Stimulated activated CD8-positive, alpha-beta memory T cell treated with anti-CD3 and anti-CD28 coated beads, Interleukin-2, amount 100 ng/mL, for 48 hours (primary cell): ENCODE measurements at regions not wholly inside any gene's neighbourhood (a gene's known extent, or its start where the extent isn't known, plus 50 kb on each side); places are given as distances from the start of the nearest gene placed in this dataset.

ENCODE experiments used
- DNase-seq, 2 donors: peaks; one replicate each; pipeline ENCODE4 v3.0.0-alpha.2; 2020; ENCODE audit warnings: low read depth in 2 of 2

DNA sequence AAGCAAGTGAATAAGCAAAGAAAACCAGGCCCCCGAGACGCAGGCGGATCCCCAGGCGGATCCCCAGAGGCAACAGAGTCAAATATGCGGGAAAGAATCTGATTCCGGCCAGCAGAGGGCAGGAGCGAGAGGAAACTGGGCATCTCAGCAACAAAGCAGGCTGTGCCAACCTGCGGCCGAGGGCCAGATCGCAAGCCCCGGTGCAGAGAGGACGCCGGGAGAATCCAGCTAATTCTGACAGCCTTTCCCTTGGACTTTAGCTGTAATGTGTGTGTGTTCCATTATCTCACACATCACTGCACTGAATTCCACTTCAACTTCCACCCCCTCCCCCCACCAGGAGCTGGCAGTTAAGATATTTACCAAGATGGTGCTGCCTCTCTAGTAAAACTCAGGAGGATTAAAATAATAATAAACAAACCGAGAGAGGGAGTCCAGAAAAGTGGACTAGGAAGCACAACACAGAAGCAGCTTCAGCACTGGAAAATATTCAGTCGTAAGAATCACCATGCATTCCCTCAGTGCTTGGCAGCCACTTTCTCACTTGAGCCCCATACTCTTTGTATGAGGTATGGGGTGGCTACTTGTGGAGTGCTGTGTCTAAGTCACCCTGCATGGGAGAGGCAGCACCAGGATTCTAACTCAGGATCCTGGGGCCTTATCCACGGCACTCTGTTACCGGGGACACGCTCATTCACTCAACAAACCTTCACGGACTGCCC lies 66.2 kb upstream of the SNX9 start:
- peak; percentile 62 to 69 for DNase-seq

DNA sequence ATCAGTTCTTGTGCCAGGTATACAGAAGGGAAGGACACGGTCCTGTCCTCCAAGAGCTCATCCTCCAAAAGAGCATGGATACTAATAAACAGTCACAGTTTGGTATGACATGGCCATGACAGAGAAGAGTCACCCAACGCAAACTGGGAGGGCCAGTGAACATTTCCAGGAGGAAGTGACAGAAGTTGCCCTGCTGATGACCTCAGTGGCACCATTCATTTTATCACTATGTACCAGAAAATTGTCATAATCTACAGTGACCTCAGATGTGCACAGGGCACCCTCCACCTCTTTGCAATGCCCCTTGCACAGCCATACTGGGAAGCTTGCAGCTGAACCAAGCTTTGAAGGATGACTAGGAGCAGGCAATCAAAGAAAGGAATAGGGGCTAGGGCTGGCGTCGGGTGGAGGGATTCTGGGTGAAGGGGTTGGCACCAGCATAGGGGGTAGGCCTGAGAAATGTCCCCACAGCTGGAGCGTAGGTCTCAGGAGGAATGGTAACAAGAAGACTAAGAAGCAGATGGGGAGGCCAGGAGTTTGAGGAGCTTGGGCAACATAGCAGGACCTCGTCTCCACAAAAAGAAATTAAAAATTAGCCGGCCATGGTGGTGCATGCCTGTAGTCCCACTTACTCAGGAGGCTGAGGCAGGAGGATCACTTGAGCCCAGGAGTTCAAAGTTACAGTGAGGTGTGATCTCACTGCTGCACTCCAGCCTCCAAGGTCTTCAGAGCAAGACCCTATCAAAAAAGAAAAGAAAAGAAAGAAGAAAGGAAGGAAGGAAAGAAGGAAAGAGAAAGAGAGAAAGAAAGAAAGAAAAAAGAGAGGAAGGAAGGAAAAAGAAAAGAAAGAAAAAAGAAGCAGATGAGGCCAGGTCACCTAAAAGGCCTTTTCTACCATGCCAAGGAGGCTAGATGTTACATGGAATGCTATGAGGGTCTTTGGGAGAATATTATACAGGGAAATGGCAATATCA lies 65.3 kb upstream of the SNX9 start:
- DNase-seq: no peak

DNA sequence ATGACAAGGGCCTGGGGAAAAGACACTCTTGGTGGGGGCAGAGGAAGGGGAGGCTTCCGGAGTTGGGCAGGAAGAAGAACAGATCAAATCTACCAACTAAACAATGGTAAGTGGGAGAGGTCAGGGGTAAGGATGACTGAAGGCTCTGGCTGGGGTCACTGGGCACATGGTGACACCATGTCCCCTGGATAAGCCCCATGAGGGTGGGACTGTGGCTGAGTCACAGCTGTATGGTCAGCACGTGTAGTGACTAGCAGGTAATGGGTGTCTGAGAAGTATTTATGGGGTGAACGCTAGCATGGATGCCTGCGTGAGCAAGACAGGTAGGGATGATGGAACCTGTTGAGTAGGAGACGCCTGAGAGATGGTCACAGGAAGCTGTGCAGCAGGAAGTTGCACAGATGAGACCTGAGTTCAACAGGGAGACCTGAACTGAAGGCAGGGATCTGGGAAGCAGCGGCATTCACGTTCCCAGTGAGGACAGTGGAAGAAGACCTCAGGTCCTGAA lies 64.5 kb upstream of the SNX9 start:
- DNase-seq: no peak

DNA sequence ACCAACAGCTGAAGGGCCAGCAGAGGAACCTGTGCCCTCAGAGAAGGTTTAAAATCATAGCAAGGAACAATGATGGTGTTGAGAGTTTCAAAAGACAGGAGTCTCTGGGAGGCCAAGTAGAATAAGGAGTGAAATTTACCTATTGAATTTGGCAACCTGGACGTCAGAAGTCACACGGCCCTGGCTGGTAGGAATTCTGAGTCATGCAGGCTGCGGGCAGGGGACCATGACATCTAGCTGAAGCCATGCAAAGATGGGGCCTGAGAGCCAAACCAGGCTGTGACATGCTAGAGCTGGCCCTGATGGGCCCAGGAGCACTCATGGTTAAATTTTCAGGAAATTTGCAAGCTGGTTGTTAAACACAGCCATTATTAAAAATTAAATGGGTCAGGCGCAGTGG lies 64.0 kb upstream of the SNX9 start:
- no peak for DNase-seq

DNA sequence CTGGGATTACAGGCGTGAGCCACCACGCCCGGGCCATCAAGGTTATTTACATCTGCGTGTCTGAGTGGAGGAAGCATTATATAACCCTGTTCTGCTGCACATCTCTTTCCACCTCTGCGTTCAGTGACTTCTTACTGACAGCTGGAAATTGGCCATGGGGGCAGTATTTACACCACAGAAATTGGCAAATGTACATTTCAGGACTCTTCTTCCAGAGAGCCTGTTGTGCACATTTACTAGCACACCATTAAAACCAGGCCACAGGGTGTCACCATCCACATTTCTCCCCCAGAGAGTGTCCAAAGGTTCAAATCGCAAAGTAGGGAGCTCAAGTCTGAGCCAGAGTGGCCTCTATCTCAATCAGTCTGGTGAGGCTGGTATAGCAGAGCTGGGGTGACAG lies 62.9 kb upstream of the SNX9 start:
- DNase-seq: no peak

DNA sequence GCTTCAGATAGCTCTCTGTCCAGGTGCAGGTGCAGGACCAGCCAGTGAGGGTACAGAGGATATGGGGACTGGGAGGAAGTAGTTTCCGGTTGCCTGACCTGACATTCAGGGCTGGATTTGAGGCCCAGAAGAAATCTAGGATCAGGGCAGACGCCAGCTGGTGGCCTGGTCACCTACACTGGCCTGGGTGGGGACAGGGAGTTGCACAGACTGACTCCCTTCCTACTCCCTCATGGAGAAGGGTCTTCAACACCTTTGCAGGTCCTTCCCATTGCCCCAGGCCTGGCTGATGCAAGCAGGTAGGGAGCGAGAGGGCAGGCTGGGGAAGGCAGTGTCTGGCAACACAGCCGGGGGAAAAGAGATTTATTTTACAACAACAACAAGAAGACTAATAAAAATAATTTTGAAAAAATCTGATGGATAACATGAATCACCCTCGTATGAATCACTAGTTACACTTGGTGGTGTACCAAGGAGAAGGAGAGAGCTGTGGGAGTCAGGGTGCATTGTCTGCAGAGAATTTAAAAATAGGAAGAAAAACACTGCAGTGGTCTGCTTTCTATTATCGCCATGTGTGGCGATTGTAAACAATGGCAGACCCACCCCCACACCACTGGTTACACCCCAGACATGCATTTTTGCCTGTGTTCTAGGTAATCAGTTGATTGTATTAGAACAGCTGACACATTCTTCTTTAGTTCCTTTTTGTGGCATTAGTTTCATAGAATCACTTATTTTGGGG lies 62.3 kb upstream of the SNX9 start:
- no peak for DNase-seq

DNA sequence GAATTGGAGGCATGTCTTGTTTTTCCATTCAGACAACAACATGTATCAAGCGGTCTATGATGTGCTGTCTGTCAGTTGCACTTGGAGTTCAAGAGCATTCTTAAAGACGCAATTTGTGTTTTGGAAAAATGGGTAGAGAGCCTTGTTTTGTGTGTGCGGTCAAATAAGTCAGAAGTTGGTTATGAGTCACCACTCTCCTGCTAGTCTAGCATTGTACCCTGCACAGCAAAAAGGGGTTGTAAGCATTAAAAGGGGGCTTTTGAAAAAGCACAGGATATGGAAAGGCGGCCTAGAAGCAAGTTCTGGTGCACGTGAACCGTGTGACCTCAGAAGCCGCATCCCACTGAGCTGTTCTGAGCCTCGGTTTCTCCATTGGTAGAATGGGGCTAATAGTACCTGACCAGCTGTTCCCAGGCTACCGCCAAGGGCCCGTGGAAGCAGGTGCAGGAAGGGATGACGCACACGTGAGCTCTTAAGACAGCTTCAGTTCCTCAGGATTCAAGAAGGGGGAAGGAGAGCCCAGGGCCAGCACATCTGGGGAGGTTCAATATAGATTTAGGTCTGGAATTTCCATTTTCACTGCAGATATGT lies 61.6 kb upstream of the SNX9 start:
- no peak for DNase-seq

DNA sequence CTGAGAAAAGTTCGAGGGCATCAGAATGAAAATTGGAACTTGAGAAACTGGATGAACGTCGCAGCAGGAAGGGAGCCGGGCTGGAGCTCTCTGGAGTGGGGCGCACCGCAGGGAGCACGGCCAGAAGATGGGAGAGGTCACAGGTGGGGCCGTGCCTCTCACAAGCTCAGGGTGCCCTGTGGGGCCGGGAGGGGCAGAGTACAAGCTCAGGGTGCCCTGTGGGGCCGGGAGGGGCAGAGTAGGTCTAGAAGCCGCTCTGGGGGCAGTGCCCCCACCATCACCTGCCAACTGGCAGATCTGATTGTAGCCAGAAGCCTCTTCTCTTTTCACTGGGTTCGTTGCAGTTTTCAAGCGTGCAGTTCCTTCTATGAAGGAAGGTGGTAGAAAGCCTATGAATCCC lies 61.1 kb upstream of the SNX9 start:
- DNase-seq: no peak

DNA sequence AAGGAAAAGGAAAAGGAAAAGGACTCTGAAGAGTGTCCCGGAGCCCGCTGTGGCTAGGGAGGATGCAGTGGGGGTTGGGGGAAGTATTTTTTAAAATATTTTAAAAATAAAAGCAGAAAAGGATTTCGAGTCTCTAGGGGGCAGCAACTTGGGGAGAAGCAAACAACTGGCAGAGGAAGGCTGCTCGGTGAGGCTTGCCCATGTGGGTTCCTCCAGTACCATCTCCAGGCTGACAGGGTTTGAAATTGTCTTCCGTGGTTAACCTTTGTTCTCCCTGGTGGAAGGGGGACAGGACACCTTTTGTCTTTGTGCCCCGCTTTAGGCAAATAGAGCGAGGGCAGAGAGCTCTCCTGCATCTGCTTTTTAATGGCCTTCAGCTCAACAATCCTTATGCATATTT lies 60.4 kb upstream of the SNX9 start:
- no peak for DNase-seq

DNA sequence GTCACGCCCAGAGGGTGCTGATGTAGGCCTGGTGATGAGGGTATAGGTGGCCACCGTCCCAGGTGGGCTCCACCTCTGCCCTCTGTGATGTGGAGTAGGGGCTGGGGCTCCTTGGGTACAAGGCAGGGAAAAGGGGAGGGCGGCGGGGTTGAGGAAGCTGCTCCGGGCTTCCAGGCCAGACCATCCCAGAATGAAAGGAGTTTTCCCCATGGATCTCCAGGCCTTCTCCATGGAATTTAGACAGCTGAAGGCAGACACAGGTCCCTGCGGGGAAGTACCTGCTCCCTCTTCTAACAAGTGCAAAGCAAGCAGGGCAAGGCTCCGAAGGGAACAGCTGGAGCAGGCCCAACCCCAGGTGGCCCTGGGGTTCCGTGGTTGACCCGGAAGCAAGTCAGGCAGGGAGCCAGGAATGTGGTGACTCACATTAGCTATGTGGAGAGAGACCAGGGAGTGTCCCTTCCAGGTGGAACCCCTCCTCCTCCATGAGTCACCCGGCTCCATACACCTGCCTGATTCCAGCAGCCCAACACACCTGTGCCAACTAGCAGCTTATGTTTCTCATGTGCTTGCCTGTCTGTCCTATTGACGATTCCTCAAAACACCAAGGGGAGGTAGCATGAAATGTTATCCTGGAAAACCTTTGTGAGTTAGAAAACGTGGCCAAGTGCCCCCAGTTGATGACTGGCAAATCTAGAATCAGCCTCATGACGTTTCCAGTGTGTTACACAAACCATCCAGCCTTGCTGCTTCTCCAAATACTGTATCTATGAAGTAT lies 59.7 kb upstream of the SNX9 start:
- no peak for DNase-seq

DNA sequence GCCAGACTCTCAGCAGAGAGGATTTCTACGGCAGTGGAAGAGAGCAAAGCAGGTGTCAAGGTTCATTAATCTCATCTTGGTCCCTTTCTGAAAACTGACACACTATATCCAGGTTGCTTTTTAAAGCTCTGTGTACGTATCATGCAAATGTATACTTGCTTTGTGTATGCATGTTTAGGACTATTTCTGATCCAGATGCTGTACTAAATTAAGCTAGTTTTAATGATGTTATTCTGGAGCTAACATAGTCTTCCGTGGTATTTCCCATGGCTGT lies 59.2 kb upstream of the SNX9 start:
- no peak for DNase-seq

DNA sequence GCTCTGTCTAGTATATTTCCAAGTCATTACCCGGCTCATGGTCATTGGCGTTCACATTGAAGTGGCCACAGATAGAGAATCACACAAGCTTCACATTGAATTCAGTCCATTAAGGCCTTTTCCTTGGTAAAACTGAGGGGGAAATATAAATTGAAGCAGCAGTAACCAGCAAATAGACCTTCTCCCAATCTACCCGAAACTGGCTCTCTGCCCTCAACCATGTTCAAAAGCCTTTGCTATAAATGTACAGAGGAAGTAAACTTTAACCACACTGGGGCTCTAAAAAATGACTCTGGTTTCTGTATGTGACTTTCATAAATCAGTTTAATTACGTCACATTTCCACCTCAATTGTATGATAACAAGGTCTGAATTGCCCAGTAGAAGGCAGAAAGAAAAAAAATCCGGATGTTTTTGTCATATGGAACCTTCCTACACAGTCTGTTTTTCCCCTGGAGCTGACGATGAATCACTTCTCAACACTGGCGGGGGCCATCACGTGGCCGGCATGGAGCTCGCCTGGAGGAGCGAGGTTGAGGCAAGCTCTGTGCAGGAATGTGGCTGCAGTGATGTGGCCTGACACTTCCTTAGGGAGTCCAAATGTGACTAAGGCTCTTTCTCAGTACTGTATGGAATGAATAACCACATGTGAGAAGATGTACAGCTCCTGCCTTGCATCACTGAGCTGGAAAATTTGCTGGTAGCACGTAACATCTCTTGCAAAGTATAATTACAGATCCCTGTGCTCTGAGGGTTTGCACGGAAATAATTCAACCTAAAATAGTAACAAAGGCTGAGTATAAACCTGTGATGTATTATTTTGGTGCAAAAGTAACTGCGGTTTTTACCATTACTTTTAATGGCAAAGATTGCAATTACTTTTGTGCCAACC lies 58.6 kb upstream of the SNX9 start:
- DNase-seq: peak; percentile 65 to 67

DNA sequence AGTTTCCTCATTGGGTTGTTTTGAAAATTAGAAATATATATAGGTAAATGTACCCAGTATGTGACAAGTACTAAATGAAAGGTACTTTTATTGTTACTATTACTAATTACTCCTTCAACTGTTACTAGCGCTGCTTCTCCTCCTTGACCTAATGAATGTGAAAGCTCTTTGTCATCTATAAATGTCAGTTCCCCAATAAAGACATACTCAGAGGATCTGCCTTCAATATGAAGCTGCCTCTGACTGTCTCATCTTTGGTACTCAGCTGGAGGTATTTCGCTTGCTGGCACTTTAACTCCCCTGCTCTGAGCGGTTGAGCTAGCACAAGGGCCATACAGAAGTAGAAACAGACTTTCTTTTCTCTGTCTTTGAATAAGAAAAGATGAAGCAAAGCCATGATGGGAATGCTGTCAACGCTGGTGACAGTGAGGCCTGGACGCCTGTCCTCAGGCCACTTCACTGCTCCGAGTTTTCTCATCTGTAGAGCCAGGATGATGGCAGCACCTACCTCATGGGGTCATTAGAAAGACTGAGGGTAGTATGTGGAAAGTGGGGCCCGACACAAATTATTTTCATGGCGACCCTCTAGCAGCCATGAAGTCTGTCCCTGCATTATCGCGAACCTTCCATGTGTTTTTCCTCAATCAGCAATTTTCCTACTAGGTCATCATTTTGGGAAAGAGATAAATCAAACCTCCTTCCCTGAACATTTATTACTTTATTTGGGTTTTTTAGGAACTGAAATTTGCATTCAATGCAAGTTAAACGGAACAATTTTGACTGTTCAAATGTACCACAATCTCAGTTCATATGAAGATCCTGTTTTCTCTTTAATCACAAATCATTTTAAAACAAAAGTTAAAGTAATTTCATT lies 55.9 kb upstream of the SNX9 start:
- DNase-seq: no peak

DNA sequence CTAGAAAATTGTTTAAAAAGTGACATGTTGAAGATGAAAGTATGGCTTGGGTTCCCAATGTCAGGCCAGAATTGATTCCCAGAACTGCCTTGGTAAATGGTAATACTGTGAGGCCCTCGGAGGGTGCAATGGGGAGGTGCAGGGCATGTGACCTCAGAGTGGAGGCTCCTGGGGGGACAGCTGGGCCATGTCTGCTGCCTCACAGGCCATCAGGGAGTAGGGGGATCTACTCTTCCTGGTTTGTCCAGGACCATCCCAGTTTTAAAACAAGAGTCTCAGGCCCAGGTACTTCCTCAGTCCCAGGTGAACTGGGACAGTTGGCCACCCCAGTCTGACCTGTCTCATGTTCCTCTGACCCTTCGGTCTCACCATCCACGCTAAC lies 55.3 kb upstream of the SNX9 start:
- DNase-seq: no peak

DNA sequence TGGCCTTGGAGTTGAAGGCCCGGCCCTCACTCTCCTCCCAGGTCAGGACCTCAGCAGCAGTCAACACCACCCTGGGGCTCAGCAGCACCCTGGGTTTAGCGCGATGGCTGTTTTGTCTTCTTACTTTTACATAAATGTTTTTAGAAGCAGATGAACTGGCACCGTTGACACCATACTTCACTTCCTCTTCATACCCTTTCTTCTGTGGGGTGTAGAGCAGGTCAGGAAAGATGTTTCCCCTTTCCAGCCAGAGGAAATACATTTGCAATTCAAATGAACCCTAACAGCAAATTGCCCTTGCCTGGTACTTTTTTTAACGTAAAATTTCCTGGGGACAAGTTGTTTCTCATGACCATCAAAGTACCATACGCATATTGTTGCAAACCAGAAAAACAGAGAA lies 54.7 kb upstream of the SNX9 start:
- DNase-seq: no peak

DNA sequence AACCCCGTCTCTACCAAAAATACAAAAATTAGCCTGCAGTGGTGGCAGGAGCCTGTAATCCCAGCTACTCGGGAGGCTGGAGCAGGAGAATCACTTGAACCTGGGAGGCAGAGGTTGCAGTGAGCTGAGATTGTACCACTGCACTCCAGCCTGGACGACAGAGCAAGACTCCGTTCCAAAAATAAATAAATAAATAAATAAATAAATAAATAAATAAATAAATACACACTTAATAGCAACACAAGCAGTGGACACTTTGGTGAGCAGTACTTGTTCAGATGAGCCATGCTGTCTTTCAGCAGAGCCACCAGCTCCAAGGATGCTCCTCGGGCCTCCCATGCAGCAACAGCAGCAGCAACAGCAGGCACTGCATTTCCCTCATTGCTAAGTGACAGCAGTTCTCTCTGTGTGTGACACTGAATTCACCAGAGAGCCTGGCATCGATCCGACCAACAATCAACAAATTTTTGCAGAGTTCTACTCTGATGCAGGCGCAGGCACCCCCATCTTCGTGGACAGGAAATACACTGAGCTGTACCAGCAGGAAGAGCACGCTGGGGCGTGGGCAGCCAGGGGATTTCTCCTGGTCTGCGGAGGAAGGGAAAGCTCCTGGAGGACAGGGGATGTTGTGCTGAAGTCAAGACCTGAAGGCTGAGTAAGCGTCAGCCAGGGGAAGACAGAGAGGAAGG lies 54.0 kb upstream of the SNX9 start:
- DNase-seq: no peak

DNA sequence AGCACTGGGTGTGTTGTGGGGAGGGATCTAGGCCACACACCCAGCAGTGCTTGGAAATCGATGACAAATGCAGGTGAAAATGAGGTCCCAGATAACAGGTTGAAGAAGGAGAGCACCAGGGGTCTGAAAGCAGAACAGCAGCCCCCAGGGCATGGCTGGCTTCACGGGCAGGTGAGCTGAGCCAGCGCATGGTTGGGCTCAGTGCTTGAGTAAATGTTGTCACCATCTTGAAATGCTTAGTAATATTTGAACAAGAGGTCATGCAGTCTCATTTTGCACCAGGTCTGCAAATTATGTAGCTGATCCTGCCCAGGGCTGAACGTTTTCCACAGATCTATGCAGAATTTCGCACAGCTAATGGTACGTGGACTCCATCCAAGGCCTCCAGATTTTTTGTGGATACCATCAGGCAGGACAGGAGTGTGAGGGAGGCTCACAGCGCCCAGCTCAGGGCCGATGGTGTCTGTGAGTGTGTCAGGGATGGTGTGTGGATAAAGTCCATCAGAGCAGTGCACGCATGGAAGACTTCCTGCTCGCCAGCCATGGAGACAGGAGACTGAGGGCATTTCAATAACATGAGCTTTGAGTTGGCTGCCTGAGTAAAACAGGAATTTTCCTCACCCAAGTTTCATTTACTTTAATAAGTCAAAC lies 53.1 kb upstream of the SNX9 start:
- no peak for DNase-seq

DNA sequence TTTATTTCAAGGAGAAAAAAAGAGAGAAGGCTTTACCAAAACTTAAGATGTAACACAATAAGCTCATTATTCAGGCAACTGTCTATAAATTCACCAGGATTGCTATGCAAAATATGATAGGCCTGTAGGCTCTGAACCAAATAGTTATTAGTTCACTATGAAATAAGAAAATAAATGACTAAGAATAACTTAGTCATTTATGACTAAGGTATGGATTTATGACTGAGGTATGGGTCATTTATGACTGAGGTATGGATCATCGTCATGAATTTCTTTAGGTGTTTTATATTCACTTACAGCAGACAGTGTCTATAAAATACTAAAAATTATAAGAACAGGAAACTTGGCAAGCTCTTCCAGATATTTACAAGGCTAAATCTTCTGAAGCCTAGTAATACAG lies 52.1 kb upstream of the SNX9 start:
- DNase-seq: no peak
